Liver (tissue), 8 donors: ENCODE measurements at regions not wholly inside any gene's neighbourhood (a gene's known extent, or its start where the extent isn't known, plus 50 kb on each side); places are given as distances from the start of the nearest gene placed in this dataset.
"Not testable (repeated sequence)": the region's sequence is repeated elsewhere in the genome, so short reads cannot be mapped to it uniquely, and the experiment has no call there.

Experiments
- DNase-seq: peaks from one replicate; pipeline ENCODE4 v3.0.0-alpha.2; 2017; ENCODE audit warnings: low spot score
- H3K27ac ChIP-seq, 2 donors: one replicate each; pipeline ENCODE4 v1.7.0; 2013; ENCODE audit warnings: inconsistent platforms in 2 of 2, low read length in 2 of 2, control low read depth in 1 of 2, low read depth in 1 of 2, mild to moderate bottlenecking in 1 of 2
- H3K27me3 ChIP-seq, 4 donors: one replicate each; pipeline versions ENCODE4 v1.6.1 to v1.7.0; 2013; ENCODE audit warnings: low read length in 3 of 4, inconsistent platforms in 1 of 4, mild to moderate bottlenecking in 1 of 4, moderate library complexity in 1 of 4; ENCODE audit not compliant: control insufficient read depth in 4 of 4, insufficient read depth in 4 of 4
- H3K36me3 ChIP-seq, 4 donors: one replicate each; pipeline versions ENCODE4 v1.6.1 to v1.7.0; 2013; ENCODE audit warnings: low read length in 3 of 4, mild to moderate bottlenecking in 3 of 4, low read depth in 1 of 4, moderate library complexity in 1 of 4; ENCODE audit not compliant: control insufficient read depth in 4 of 4, insufficient read depth in 3 of 4
- H3K4me1 ChIP-seq, 4 donors: one replicate each; pipeline versions ENCODE4 v1.6.1 to v1.7.0; 2013; ENCODE audit warnings: low read length in 3 of 4, mild to moderate bottlenecking in 3 of 4, moderate library complexity in 1 of 4; ENCODE audit not compliant: control insufficient read depth in 4 of 4, insufficient read depth in 4 of 4
- H3K4me3 ChIP-seq, 3 donors: one replicate each; pipeline versions ENCODE4 v1.6.1 to v1.7.0; 2013; ENCODE audit warnings: low read length in 3 of 3, control low read depth in 1 of 3, low read depth in 1 of 3, mild to moderate bottlenecking in 1 of 3
- H3K9ac ChIP-seq, 2 donors: one replicate each; pipeline ENCODE4 v1.7.0; 2013; ENCODE audit warnings: low read length in 2 of 2, mild to moderate bottlenecking in 2 of 2, moderate library complexity in 2 of 2, control low read depth in 1 of 2, low read depth in 1 of 2
- H3K9me3 ChIP-seq, 4 donors: one replicate each; pipeline versions ENCODE4 v1.6.1 to v1.7.0; 2013; ENCODE audit warnings: low read length in 3 of 4; ENCODE audit not compliant: control insufficient read depth in 4 of 4
- ATF3 ChIP-seq: IDR thresholded peaks from 2 replicates; pipeline ENCODE4 v1.6.1; 2016; ENCODE audit warnings: antibody characterized with exemption
- EGR1 ChIP-seq, 2 donors: IDR thresholded peaks; 2 replicates each; pipeline ENCODE4 v1.6.1; 2016 to 2018; ENCODE audit warnings: antibody characterized with exemption in 2 of 2, low read depth in 2 of 2
- FOXA1 ChIP-seq: IDR thresholded peaks from 2 replicates; pipeline ENCODE4 v1.6.1; 2016; ENCODE audit warnings: antibody characterized with exemption
- FOXA2 ChIP-seq: IDR thresholded peaks from 2 replicates; pipeline ENCODE4 v1.6.1; 2016; ENCODE audit warnings: antibody characterized with exemption
- GABPA ChIP-seq, 2 donors: IDR thresholded peaks in 1 of 2; conservative IDR thresholded peaks in 1 of 2; 2 replicates each; pipeline ENCODE4 v1.6.1; 2016; ENCODE audit warnings: antibody characterized with exemption in 2 of 2, mild to moderate bottlenecking in 1 of 2, moderate library complexity in 1 of 2
- HNF4A ChIP-seq, 2 donors: conservative IDR thresholded peaks; 2 replicates each; pipeline ENCODE4 v1.6.1; 2016; ENCODE audit warnings: antibody characterized with exemption in 2 of 2, mild to moderate bottlenecking in 2 of 2
- HNF4G ChIP-seq: IDR thresholded peaks from 2 replicates; pipeline ENCODE4 v1.6.1; 2016; ENCODE audit warnings: antibody characterized with exemption
- JUND ChIP-seq, 2 donors: IDR thresholded peaks; 2 replicates each; pipeline ENCODE4 v1.6.1; 2016; ENCODE audit warnings: antibody characterized with exemption in 2 of 2
- MAX ChIP-seq: IDR thresholded peaks from 2 replicates; pipeline ENCODE4 v1.6.1; 2016; ENCODE audit warnings: antibody characterized with exemption
- NR2F2 ChIP-seq: IDR thresholded peaks from 2 replicates; pipeline ENCODE4 v1.6.1; 2016; ENCODE audit warnings: antibody characterized with exemption
- RAD21 ChIP-seq, 2 donors: IDR thresholded peaks; 2 replicates each; pipeline ENCODE4 v1.6.1; 2016; ENCODE audit warnings: antibody characterized with exemption in 2 of 2, mild to moderate bottlenecking in 2 of 2
- REST ChIP-seq: IDR thresholded peaks from 2 replicates; pipeline ENCODE4 v1.6.1; 2016; ENCODE audit warnings: antibody characterized with exemption, mild to moderate bottlenecking
- RXRA ChIP-seq, 2 donors: IDR thresholded peaks; 2 replicates each; pipeline ENCODE4 v1.6.1; 2017 to 2018; ENCODE audit warnings: antibody characterized with exemption in 2 of 2, mild to moderate bottlenecking in 1 of 2
- SP1 ChIP-seq: IDR thresholded peaks from 2 replicates; pipeline ENCODE4 v1.6.1; 2018; ENCODE audit warnings: antibody characterized with exemption, mild to moderate bottlenecking
- TAF1 ChIP-seq: conservative IDR thresholded peaks from 2 replicates; pipeline ENCODE4 v1.6.1; 2016; ENCODE audit warnings: antibody characterized with exemption, mild to moderate bottlenecking
- YY1 ChIP-seq: IDR thresholded peaks from 2 replicates; pipeline ENCODE4 v1.6.1; 2016; ENCODE audit warnings: antibody characterized with exemption, mild to moderate bottlenecking
- WGBS: extraction: QIAGEN DNeasy Blood & Tissue Kit; methylation state at CpG from one replicate; pipeline ENCODE4 v1.1.7; 2013; 5-methylcytosine and 5-hydroxymethylcytosine counted together
- TF ChIP-seq, protein P1 (sequence below): IDR thresholded peaks from 2 replicates; pipeline ENCODE4 v1.6.1; 2016; ENCODE audit warnings: antibody characterized with exemption
- TF ChIP-seq, protein P2 (sequence below): fragments of 150-350 bp; IDR thresholded peaks from 2 replicates; pipeline ENCODE4 v1.5.1; 2017; ENCODE audit warnings: improper control_type of control experiment, low read depth, low read length; ENCODE audit not compliant: missing input control
- donor health status: healthy.
- donor health status: healthy.
- donor health status: healthy.
- donor health status: healthy.
- donor health status: healthy.

- 84% methylated on average over 4 of the region's 4 CpGs for WGBS
- H3K9me3 ChIP-seq, H3K4me3 ChIP-seq, H3K9ac ChIP-seq, H3K36me3 ChIP-seq, H3K27ac ChIP-seq, DNase-seq, H3K4me1 ChIP-seq, H3K27me3 ChIP-seq: not testable (repeated sequence)
These were observed 350.1 kb downstream of the NSUN3 start for GRCh38 chr3:94412936-94413335.

DNA sequence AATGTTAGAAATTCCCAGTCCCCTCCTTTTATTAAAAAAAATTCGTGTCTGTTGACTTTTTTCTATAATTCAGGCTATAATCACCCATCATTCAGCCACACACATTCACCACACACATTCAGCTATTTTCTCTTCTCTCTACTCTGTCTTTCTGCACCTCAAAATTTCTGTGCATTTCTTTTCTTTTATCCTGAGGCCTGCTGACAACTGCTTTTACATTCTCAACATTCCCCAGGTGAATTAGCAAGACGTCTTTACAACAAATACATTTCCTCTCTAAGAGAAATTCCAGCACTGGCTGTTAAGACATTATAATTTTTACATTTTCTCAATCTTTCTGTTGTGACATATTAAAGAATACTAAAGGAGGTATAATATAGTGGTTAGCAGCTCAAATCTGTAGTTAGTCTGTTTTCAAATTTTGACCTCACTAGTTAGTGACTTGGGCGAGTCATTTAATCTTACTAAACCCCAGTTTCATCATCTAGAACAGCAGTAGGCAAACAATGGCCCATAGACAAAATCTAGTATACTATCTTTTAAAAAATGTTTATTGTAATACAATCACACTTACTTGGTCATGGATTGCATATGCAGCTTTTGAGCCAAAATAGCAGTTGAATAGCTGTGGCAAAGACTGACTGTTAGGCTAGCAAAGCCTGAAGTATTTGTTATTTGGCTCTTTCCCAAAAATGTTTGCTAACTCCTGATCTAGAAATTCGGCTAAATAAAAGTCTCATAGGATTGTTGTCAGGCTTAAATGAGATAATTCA is 350.7 kb downstream of the NSUN3 start:
- WGBS = 62% methylated on average over 4 of the region's 4 CpGs
- Histone ChIP-seq H3K4me3 (no peak overlapping the region), H3K9me3 (no peaks in the 10 kb centered on the region), H3K36me3 (no peaks in the 10 kb centered on the region), H3K27me3 (no peaks in the 10 kb centered on the region), H3K27ac (no peak overlapping the region), H3K9ac (no peak overlapping the region), H3K4me1 (no peaks in the 10 kb centered on the region)
- no peak for TF ChIP-seq SP1
- no peak for TF ChIP-seq TAF1
- TF ChIP-seq NR2F2 = no peak
- TF ChIP-seq MAX = no peak
- no peak for TF ChIP-seq ATF3
- DNase-seq = no peak

GRCh38 chr3:94414418-94414817 is 351.6 kb downstream of the NSUN3 start:
- Histone ChIP-seq H3K9ac (no peak overlapping the region), H3K4me3 (no peak overlapping the region), H3K27me3 (no peaks in the 10 kb centered on the region), H3K4me1 (no peaks in the 10 kb centered on the region), H3K27ac (no peak overlapping the region), H3K36me3 (no peaks in the 10 kb centered on the region), H3K9me3 (no peaks in the 10 kb centered on the region)
- TF ChIP-seq FOXA2 (no peak), ATF3 (no peak), JUND (IDR thresholded peaks at IDR 0.05) (no peak), REST (no peak), HNF4A (conservative IDR thresholded peaks at IDR 0.05) (no peak), SP1 (no peak), RXRA (IDR thresholded peaks at IDR 0.05) (no peak), NR2F2 (no peak), YY1 (no peak), TAF1 (no peak), MAX (no peak), RAD21 (IDR thresholded peaks at IDR 0.05) (no peak), GABPA (IDR thresholded peaks at IDR 0.05 in 1 of 2, conservative IDR thresholded peaks at IDR 0.05 in 1 of 2) (no peak), EGR1 (IDR thresholded peaks at IDR 0.05; ENCODE audit: low read depth in 2 of 2) (no peak), FOXA1 (no peak), HNF4G (no peak)
- TF ChIP-seq, protein P1, sequence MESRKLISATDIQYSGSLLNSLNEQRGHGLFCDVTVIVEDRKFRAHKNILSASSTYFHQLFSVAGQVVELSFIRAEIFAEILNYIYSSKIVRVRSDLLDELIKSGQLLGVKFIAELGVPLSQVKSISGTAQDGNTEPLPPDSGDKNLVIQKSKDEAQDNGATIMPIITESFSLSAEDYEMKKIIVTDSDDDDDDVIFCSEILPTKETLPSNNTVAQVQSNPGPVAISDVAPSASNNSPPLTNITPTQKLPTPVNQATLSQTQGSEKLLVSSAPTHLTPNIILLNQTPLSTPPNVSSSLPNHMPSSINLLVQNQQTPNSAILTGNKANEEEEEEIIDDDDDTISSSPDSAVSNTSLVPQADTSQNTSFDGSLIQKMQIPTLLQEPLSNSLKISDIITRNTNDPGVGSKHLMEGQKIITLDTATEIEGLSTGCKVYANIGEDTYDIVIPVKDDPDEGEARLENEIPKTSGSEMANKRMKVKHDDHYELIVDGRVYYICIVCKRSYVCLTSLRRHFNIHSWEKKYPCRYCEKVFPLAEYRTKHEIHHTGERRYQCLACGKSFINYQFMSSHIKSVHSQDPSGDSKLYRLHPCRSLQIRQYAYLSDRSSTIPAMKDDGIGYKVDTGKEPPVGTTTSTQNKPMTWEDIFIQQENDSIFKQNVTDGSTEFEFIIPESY = no peak
- TF ChIP-seq, protein P2, sequence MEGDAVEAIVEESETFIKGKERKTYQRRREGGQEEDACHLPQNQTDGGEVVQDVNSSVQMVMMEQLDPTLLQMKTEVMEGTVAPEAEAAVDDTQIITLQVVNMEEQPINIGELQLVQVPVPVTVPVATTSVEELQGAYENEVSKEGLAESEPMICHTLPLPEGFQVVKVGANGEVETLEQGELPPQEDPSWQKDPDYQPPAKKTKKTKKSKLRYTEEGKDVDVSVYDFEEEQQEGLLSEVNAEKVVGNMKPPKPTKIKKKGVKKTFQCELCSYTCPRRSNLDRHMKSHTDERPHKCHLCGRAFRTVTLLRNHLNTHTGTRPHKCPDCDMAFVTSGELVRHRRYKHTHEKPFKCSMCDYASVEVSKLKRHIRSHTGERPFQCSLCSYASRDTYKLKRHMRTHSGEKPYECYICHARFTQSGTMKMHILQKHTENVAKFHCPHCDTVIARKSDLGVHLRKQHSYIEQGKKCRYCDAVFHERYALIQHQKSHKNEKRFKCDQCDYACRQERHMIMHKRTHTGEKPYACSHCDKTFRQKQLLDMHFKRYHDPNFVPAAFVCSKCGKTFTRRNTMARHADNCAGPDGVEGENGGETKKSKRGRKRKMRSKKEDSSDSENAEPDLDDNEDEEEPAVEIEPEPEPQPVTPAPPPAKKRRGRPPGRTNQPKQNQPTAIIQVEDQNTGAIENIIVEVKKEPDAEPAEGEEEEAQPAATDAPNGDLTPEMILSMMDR = no peak
- whole genome bisulfite sequencing = 71% methylated on average over 2 of the region's 2 CpGs
- no peak for DNase-seq
